ENCODE measurements at regions not wholly inside any gene's neighbourhood (a gene's known extent, or its start where the extent isn't known, plus 50 kb on each side); places are given as distances from the start of the nearest gene placed in this dataset.

GRCh38 chr6:164195278-164195941 is 780.9 kb downstream of the QKI start:
- TF ChIP-seq CEBPB (IDR thresholded peaks at IDR 0.05) (no peak), EP300 (IDR thresholded peaks at IDR 0.05; ENCODE audit: borderline replicate concordance) (no peak), REST (IDR thresholded peaks at IDR 0.05; ENCODE audit: low read depth) (no peak), RAD21 (IDR thresholded peaks at IDR 0.05; ENCODE audit: low read depth) (no peak), MAX (IDR thresholded peaks at IDR 0.05) (no peak), CREB1 (IDR thresholded peaks at IDR 0.05; ENCODE audit: low read depth) (no peak), TEAD4 (IDR thresholded peaks at IDR 0.05) (no peak), EGR1 (IDR thresholded peaks at IDR 0.05) (no peak), TCF12 (IDR thresholded peaks at IDR 0.05; ENCODE audit: low read depth) (no peak), YY1 (IDR thresholded peaks at IDR 0.05; ENCODE audit: low read depth) (no peak), TAF1 (IDR thresholded peaks at IDR 0.05; ENCODE audit: low read depth) (no peak), USF1 (IDR thresholded peaks at IDR 0.05) (no peak), NFIC (IDR thresholded peaks at IDR 0.05) (no peak)
